GM19467 (cell line): ENCODE measurements at regions not wholly inside any gene's neighbourhood (a gene's known extent, or its start where the extent isn't known, plus 50 kb on each side); places are given as distances from the start of the nearest gene placed in this dataset.

ENCODE experiments used
- ATAC-seq: cut with Tn5 transposase; IDR thresholded peaks from one replicate; pipeline ENCODE4 v1.9.1; 2021; ENCODE audit warnings: mild to moderate bottlenecking, moderate library complexity; ENCODE audit not compliant: unreplicated experiment

DNA sequence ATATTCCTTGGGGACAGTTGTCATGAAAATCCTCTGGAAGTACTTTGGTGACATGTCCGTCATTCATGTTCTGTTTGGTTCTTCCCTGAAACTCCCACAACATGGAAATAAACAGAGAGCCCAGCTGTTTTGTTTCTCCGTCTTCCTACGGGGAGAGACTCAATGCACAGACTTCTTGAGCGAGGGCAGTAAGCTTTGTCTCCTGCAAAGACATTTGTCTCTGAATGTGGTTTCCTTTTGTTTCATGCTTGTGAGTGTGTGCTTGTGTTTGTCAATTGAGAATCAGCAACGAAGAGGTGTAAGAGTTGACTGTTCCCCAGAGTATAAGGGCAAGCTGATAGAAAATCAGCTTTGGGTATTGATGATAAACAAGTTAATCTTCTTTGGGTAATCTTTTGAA is 643.0 kb upstream of the RBFOX1 start:
- ATAC-seq, result no peak

DNA sequence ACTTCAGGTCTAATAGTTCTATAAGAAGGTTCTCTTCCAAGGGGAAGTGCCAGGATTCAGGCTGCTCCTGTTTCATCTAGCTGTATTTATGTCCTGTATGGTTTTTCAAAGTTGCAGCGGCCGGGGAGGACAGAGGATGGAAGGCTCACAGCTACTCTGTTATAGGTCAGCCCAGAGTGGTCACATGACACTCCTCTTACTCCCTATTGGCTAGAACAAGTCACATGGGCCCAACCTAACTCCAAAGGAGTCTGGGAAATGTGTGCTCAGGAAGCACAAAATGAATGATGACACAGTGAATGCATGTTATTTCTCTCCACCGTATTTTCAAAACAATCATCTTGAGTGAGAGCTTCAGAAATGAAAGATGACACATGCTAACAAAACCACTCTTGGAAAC is 645.1 kb upstream of the RBFOX1 start:
- no peak for ATAC-seq

DNA sequence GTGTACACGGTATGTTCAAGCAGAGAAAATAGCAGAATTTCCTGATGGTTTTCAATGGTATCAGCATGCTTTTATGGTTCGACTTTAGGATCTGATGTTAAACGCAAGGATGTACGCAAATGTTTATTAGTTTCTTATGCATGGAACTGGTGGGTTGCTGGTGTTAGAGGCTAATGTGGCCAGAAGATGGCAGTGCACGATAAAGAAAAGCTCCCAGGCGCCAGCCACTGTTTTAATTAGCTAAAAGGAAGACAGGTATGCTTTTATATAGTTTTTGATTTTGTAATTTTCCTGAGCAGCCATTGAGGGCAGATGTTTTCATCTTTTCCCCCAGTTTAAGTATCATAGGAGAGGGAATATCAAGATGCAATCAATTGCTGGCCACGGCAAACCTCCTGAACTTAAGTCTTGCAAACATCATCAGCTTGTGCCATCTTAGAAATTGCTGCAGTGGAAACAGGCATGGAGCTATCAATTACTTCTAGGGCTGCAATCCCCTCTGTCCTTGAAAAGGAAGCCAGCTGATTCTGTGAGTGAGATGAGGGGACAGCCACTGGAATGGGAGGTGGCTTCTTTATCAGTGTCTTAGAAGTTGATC is 648.5 kb upstream of the RBFOX1 start:
- ATAC-seq, result no peak

DNA sequence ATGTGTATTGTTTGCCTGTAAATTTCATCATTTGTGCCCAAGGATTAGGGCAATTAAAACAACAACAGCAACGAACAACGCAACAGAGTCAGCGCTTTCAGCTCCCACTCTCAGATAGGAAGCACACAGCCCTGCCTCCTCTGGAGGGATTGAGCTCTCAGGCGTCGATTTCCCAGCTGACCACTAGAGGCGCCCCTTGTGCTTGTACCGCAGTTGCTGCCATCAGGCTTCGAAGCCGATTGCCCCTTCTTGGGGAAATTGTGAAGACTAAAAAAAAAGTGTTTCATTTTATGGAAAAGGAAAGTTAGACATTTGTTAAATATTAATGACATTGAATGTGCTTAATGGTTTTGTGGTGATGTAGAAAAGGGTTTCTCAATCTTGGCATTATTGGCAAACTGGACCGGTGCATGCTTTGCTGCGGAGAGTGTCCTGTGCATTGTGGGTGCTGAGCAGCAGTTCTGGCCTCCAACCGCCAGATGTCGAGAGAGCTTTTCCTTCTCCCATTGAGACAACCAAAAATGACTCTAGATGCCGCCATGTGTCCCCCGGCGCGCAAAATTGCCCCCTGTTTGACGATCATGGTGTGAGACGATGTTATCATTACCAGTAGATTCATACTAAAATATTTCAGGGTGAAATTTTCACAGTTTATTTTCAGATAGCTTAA is 650.4 kb upstream of the RBFOX1 start:
- peak; percentile 58 for ATAC-seq

DNA sequence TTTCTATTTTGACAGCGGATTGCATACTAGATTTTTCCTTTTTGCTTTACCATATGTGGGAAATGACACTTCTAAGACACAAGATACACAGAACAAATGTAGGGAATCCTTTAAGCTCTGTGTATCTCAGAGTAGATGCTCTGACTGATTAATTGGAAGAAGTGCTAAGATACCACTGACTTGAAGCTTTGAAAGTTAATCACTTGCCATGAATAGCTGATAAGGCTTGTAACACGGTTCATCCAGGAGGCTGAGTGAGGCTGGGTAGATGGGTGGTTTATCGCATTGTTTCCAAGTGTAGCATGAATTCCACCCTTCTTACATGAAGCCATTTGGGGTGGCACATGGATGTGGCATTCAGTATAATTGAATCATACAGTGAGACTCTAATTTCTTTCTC is 654.1 kb upstream of the RBFOX1 start:
- no peak for ATAC-seq

DNA sequence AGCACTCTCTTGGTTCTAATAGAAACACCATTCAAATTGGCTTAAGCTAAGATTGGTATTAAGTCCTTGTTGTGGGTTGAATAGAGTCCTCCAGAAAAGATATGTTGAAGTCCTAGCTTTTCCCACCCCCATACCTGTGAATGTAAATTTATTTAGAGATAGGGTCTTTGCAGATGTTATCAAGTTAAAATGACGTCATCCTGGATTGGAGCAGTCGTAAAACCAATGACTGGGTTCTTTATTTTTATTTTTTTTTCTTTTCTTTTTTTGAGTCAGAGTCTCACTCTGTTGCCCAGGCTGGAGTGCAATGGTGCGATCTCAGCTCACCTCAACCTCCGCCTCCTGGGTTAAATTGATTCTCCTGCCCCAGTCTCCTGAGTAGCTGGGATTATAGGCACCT is 658.6 kb upstream of the RBFOX1 start:
- no peak for ATAC-seq

DNA sequence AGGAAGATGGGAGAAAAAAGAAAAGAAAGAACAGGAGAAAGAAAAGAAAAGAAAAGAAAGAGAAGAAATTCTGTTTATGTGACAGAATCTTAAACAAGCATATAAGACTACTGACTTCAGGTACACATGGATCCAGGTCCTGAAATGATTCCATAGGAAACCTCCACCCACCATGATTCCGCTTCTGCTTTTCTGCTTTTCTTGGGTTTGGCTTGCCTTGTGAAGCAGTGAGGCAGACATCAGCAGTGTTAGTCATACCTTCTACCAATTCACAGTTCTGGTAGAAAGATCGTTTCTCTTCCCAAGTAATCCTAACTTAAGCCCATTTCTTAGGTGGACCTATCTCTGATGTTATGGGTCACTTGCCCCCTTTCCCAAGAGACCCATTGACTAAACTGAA is 660.1 kb upstream of the RBFOX1 start:
- no peak for ATAC-seq

DNA sequence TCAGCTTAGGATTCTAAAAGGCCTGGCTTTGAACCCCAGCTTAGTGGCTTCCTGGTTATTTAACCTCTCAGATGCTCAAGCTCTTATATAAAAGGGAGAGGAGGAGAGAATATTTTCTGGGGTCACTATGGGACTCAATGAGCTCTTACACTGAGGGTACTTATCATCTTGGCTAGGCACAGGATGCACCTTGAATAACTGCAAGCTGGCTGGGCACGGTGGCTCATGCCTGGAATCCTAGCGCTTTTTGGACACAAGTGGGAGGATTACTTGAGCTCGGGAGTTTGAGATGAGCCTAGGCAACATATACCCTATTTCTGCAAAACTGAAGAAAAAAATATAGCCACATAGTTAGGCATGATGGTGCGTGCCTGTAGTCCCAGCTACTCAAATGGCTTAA is 665.3 kb upstream of the RBFOX1 start:
- ATAC-seq, result no peak

DNA sequence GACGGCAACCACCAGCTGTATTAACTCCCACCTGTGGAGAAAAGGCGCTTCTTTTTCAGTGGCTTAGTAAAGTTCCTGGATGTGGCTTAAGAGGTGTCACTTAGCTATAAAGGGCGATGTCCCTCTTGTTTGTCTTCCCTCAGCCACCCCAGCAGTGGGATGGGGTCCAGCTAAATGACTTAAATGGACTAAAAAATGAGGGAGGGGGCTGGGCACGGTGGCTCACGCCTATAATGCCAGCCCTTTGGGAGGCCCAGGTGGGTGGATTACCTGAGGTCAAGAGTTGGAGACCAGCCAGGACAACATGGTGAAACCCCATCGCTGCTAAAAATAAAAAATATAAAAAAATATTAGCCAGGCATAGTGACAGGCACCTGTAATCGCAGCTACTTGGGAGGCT is 667.5 kb upstream of the RBFOX1 start:
- no peak for ATAC-seq

DNA sequence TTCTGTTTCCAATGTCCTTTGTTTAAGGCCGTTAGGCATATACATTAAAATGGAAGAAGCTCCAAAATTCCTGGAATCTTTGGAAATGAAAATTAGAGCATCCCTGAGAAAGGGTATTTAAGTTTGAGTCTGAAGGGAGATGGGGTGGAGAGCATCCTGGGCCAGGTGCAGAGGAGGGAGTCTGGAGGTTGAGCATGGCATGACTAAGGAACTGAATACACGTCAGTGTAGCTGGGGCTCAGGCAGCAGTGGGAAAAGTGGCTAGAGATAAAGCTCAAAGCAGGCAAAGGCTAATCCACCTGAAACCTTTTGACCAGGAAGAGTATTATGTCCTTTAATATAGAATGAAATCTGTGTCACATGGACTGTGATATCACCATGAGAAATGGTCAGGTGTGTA is 669.0 kb upstream of the RBFOX1 start:
- ATAC-seq, result no peak

DNA sequence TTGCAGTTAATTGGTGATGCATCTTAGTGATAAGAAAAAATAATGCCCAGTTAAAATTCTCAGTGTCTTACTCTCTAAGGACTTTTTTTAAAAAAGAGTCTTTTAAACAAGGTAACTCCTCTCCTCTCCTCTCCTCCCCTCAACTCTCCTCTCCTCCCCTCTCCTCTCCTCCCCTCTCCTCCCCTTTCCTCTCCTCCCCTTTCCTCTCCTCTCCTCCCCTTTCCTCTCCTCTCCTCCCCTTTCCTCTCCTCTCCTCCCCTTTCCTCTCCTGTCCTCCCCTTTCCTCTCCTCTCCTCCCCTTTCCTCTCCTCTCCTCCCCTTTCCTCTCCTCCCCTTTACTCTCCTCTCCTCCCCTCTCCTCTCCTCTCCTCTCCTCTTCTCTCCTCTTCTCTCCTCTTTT is 675.9 kb upstream of the RBFOX1 start:
- no peak for ATAC-seq

DNA sequence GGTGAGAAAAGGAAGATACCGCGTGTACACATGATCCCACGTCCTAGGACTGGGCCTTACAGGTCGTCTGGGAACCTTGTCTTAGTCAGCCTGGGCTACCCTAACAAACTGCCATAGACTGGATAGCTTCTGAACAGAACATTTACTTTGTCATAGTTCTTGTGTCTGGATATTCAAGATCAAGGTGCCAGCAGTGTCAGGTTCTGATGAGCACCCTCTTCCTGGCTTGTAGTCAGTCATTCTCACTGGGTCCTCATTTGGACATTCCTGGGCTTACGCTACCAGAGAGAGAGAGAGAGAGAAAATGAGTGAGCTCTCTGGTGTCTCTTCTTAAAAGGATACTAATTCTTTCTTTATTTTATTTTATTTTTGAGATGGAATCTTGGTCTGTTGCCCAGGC is 685.8 kb upstream of the RBFOX1 start:
- no peak for ATAC-seq

DNA sequence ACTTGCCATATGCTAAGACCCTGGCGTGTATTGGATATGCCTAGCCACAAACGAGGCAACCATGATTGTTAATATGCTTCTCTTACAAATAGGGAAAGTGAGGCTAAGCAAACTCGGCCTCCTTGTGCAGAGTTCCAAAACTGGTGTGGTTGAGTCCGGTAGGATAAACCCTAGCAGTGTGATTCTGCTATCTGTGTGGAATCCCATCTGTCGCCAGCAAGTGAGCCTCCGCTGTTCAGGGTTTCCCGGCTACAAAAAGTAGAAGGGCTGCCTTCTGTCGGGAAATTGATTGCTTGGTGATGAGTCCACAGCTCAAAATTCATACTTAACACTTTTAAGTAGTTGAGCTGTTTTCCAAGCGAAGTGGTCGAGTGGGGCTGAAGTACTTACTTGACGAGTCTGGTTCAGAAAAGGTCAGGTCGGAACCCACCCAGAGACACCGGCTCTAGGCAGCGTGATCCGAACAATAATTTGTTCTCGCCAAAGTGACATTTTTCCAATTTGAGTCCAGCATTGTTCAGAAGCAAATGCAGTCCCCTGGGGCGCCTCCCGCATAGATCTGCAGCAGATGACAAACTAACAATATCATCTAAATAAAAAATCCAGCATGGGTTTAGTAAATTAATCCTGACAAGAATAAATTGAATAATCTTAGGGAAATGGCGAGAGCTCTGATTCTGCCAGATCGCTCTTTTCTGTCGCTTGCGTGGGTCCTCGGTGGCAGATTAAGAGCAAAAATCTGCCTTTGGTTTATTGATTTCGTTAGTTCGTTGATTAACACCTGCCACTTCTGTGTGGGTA is 686.7 kb upstream of the RBFOX1 start:
- no peak for ATAC-seq

DNA sequence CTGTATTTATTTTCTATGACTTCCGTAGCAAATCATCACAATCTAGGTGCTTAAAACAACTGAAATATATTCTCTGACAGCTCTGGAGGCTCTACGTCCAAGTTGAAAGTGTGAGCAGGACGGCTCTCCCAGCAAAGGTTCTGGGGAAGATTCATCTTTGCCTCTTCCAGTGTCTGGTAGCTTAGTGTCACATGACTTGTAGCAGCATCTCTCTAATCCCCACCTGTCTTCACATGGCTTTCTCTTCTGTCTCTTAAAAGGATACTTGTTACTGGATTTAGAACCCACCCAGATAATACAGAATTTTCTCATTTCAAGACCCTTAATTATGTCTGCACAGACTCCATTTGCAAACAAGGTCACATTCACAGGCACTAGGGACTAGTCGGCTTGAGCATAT is 687.7 kb upstream of the RBFOX1 start:
- ATAC-seq, result no peak

DNA sequence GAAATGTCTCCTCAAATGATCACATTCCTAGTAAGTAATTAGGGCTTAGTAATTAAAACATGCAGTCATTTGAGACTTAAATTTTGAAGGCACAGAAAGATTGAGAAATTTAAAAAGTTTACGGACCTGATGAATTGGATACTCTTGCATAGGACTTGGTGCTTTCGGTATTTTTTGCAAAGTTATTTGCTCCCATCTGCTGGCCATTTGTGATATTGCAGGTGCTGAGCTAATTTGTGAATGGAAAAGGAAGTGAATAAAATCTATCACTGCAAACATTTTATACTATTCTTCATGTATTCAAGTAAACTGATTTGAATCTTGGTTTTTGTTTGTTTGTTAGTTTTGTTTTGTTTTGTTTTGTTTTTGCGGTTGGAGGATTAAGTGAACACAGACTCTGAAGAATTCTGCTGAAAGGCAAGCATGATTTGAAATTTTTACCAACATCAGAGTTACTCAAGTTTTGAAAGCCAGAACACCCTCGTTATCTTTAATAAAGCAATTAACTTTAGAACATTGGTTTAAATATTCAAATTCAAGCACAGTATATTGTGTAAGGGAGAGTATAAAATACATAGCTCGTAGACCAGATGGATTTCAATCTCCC is 689.5 kb upstream of the RBFOX1 start:
- ATAC-seq, result no peak

DNA sequence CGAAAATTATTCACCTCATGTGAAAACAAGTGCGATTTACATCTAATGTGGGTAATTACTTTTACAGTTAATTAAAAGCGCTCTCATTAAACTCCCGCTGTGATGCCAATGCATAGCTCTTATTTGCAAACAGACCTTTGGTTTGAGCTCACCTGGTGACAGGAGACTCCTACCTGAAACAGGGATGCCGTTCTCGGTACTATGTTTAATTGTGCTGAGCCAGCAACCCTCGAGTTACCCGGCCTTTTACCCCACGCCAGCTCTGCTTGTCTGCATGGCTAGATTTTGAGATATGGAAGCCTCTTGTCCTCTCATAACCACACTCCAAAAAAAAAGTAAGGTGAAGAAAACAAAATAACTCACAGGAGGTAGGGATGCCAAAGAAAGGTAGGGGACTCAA is 690.4 kb upstream of the RBFOX1 start:
- no peak for ATAC-seq

DNA sequence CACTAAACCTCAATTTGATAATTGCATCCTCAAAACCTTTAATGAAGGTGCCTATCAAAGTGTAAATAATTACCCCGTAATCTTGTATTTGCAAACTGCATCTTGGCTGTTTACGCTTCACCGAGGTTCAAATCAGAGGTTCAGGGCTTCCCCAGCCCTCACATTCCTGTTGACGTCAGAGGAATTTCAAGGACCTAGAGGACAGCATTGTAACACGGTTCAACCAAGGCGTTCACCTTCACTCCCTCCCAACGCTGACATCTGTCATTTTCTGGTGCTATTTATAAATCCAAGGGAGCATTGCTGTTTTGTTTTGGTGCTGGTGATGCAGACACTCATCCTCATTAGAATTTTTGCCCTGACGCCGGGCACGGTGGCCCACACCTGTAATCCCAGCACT is 691.6 kb upstream of the RBFOX1 start:
- no peak for ATAC-seq

DNA sequence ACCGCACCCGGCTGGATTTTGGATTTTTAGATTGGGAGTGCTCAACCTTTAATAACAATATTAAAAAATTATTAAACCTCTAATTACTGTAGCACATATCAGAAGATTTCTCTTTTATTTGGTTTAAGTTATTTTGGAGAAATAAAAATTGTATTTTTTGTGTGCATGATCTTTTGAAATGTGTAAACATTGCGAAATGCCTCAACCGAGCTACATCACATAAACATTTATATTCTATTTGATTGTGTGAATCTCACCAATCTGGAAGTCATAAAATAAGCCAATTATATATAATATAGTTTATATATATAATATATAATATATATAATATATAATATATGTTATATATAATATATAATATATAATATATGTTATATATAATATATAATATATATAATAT is 696.2 kb upstream of the RBFOX1 start:
- no peak for ATAC-seq

DNA sequence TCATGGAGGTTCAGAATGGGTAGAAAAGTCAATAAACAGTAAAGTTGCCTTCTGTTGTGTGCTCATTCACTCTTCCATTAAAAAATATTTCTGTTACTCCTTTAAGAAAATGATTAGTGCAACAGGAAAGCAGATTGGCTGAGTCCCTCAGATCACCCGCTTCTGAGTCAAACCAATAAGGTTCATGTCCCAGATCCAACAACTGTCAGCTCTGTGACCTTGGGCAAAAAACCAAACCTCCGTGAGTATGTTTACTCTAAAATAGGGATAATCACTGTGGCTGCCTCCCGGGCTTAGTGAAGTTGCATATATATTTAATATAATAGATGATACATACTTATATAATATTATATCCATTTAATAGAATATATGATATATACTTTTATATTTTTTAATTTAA is 698.5 kb upstream of the RBFOX1 start:
- ATAC-seq, result no peak

DNA sequence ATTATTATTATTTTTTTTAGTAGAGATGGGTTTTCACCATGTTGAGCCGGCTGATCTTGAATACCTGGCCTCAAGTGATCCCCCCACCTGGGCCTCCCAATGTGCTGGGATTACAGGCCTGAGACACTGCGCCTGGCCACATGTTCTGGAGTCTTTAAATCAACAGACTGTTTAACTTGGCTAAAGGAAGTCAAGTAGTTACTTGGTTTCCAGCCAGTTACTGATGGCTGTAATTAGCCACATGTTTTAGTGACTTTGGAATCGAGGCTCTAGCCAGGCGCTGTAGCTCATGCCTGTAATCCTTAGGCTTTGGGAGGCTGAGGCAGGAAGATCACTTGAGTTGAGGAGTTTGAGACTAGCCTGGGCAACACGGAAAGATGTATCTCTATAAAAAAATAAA is 699.2 kb upstream of the RBFOX1 start:
- no peak for ATAC-seq

DNA sequence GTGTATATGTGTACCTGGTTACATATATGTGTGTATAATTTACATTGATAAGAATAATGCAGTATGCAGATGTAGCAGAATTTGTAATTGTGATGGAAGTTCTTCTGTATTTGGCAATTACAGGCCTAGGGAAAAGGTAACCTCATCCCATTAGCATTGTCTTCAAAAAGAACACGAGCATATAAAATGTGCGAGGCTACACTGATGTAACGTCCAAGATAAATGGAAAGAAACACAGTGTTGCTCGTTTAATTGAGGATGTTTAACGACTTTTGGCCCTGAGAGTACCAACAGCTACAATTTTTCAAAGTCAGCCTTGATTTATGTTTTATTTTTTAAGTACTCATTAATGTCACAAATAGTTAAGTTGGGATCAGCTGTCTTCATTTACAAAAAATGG is 703.5 kb upstream of the RBFOX1 start:
- ATAC-seq, result no peak

DNA sequence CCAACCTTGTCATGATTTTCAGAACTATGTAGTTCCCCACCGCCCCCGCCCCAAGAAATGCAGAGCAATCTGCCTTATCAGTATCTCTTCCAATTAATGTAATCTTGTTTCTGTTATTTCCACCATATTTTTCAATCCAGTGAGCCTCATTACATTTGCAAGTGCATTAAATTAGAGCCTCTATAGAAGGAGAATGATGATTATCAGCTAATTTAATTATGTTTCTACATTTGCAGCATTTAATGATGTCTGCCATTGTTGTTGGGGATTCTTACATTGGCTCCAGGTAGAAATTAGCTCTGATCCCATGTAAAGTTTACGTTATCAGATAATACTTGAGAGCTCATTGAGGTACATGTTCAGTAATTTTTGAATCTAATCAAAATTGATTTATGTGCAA is 707.0 kb upstream of the RBFOX1 start:
- no peak for ATAC-seq
